Stimulated activated CD4-positive, alpha-beta T cell treated with anti-CD3 and anti-CD28 coated beads, Interleukin-4, amount 100 ng/mL, for 48 hours (primary cell): ENCODE measurements at regions not wholly inside any gene's neighbourhood (a gene's known extent, or its start where the extent isn't known, plus 50 kb on each side); places are given as distances from the start of the nearest gene placed in this dataset.

Experiments
- DNase-seq, 2 donors: peaks; one replicate each; pipeline ENCODE4 v3.0.0-alpha.2; 2020; ENCODE audit warnings: low read depth in 2 of 2

GRCh38 chr6:154885214-154885613 lies 109.9 kb upstream of the TIAM2 start:
- DNase-seq, result no peak

GRCh38 chr6:154886016-154886415 lies 109.1 kb upstream of the TIAM2 start:
- DNase-seq, result no peak

- no peak for DNase-seq
Observed at GRCh38 chr6:154886471-154886870, 108.6 kb upstream of the TIAM2 start.

- DNase-seq, result no peak
Observed at GRCh38 chr6:154887051-154887450, 108.1 kb upstream of the TIAM2 start.

GRCh38 chr6:154888421-154889295 lies 106.5 kb upstream of the TIAM2 start:
- DNase-seq, result no peak

GRCh38 chr6:154890874-154891273 lies 104.2 kb upstream of the TIAM2 start:
- DNase-seq, result no peak

- no peak for DNase-seq
Observed at GRCh38 chr6:154891901-154892300, 103.2 kb upstream of the TIAM2 start.

GRCh38 chr6:154893917-154894316 lies 101.2 kb upstream of the TIAM2 start:
- DNase-seq, result no peak

- DNase-seq, result no peak
Observed at GRCh38 chr6:154894902-154895301, 100.2 kb upstream of the TIAM2 start.

GRCh38 chr6:154895841-154896240 lies 99.3 kb upstream of the TIAM2 start:
- DNase-seq, result no peak

GRCh38 chr6:154898821-154899220 lies 96.3 kb upstream of the TIAM2 start:
- DNase-seq, result no peak

GRCh38 chr6:154899824-154900463 lies 95.2 kb upstream of the TIAM2 start:
- DNase-seq, result no peak

GRCh38 chr6:154901876-154902552 lies 93.1 kb upstream of the TIAM2 start:
- no peak for DNase-seq

- DNase-seq, result no peak
Observed at GRCh38 chr6:154907291-154907690, 87.8 kb upstream of the TIAM2 start.

- DNase-seq, result no peak
Observed at GRCh38 chr6:154908723-154909122, 86.4 kb upstream of the TIAM2 start.

GRCh38 chr6:154909311-154909710 lies 85.8 kb upstream of the TIAM2 start:
- DNase-seq, result no peak

- no peak for DNase-seq
Observed at GRCh38 chr6:154909821-154910220, 85.3 kb upstream of the TIAM2 start.

GRCh38 chr6:154914288-154914687 lies 80.8 kb upstream of the TIAM2 start:
- no peak for DNase-seq

- no peak for DNase-seq
Observed at GRCh38 chr6:154916857-154917256, 78.3 kb upstream of the TIAM2 start.

GRCh38 chr6:154917941-154918340 lies 77.2 kb upstream of the TIAM2 start:
- DNase-seq, result no peak

GRCh38 chr6:154919806-154920205 lies 75.3 kb upstream of the TIAM2 start:
- no peak for DNase-seq

- DNase-seq, result no peak
Observed at GRCh38 chr6:154920495-154921200, 74.5 kb upstream of the TIAM2 start.
